Superior temporal gyrus (tissue), 1 donor: ENCODE measurements at regions not wholly inside any gene's neighbourhood (a gene's known extent, or its start where the extent isn't known, plus 50 kb on each side); places are given as distances from the start of the nearest gene placed in this dataset.
A peak's percentile ranks its signal among the peaks of the same experiment; 100 is the strongest.

Experiments
- DNase-seq: peaks from one replicate; pipeline ENCODE4 v3.0.0-alpha.2; 2016; ENCODE audit errors: extremely low spot score

GRCh38 chr22:49062802-49063544 is 764.7 kb downstream of the BRD1 start:
- no peak for DNase-seq

- no peak for DNase-seq
Observed at GRCh38 chr22:49062155-49062801, 765.4 kb downstream of the BRD1 start.

- no peak for DNase-seq
Observed at GRCh38 chr22:49057910-49058309, 769.8 kb downstream of the BRD1 start.

- no peak for DNase-seq
Observed at GRCh38 chr22:49056301-49056700, 771.4 kb downstream of the BRD1 start.

GRCh38 chr22:49055406-49055805 is 772.3 kb downstream of the BRD1 start:
- no peak for DNase-seq

- no peak for DNase-seq
Observed at GRCh38 chr22:49053578-49053977, 774.1 kb downstream of the BRD1 start.

GRCh38 chr22:49052560-49052959 is 775.1 kb downstream of the BRD1 start:
- DNase-seq: no peak

- no peak for DNase-seq
Observed at GRCh38 chr22:49052023-49052538, 775.6 kb downstream of the BRD1 start.

GRCh38 chr22:49051491-49052022 is 776.1 kb downstream of the BRD1 start:
- no peak for DNase-seq

- no peak for DNase-seq
Observed at GRCh38 chr22:49049691-49050090, 778.0 kb downstream of the BRD1 start.

GRCh38 chr22:49048591-49048990 is 779.1 kb downstream of the BRD1 start:
- DNase-seq: no peak

- DNase-seq: no peak
Observed at GRCh38 chr22:49047447-49047846, 780.2 kb downstream of the BRD1 start.

- DNase-seq: peak; percentile 28
Observed at GRCh38 chr22:49046546-49047361, 780.9 kb downstream of the BRD1 start.

- DNase-seq: no peak
Observed at GRCh38 chr22:49046000-49046545, 781.6 kb downstream of the BRD1 start.

- no peak for DNase-seq
Observed at GRCh38 chr22:49045276-49045675, 782.4 kb downstream of the BRD1 start.

GRCh38 chr22:49044776-49045175 is 782.9 kb downstream of the BRD1 start:
- no peak for DNase-seq

- DNase-seq: no peak
Observed at GRCh38 chr22:49044091-49044490, 783.6 kb downstream of the BRD1 start.

- DNase-seq: no peak
Observed at GRCh38 chr22:49042877-49043859, 784.5 kb downstream of the BRD1 start.

- DNase-seq: no peak
Observed at GRCh38 chr22:49042066-49042465, 785.6 kb downstream of the BRD1 start.

GRCh38 chr22:49040754-49041467 is 786.8 kb downstream of the BRD1 start:
- no peak for DNase-seq
